ENCODE measurements at regions not wholly inside any gene's neighbourhood (a gene's known extent, or its start where the extent isn't known, plus 50 kb on each side); places are given as distances from the start of the nearest gene placed in this dataset.

DNA sequence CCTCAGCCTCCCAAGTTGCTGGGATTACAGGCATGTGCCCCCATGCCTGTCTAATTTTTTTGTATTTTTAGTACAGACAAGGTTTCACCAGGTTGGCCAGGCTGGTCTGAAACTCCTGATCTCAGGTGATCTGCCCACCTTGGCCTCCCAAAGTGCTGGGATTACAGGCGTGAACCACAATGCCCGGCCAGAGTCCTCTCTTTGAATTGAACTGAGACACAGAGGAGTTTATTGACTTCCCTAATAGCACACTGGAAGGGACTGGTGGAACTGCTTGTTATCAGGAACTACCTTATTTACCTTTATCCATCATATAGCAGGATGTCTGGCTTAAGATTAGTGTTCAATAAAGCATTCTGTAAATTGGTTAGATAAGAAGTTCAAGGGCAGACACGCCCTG, 613.8 kb downstream of the EFNB2 start (continued):
- TF ChIP-seq, protein P1, sequence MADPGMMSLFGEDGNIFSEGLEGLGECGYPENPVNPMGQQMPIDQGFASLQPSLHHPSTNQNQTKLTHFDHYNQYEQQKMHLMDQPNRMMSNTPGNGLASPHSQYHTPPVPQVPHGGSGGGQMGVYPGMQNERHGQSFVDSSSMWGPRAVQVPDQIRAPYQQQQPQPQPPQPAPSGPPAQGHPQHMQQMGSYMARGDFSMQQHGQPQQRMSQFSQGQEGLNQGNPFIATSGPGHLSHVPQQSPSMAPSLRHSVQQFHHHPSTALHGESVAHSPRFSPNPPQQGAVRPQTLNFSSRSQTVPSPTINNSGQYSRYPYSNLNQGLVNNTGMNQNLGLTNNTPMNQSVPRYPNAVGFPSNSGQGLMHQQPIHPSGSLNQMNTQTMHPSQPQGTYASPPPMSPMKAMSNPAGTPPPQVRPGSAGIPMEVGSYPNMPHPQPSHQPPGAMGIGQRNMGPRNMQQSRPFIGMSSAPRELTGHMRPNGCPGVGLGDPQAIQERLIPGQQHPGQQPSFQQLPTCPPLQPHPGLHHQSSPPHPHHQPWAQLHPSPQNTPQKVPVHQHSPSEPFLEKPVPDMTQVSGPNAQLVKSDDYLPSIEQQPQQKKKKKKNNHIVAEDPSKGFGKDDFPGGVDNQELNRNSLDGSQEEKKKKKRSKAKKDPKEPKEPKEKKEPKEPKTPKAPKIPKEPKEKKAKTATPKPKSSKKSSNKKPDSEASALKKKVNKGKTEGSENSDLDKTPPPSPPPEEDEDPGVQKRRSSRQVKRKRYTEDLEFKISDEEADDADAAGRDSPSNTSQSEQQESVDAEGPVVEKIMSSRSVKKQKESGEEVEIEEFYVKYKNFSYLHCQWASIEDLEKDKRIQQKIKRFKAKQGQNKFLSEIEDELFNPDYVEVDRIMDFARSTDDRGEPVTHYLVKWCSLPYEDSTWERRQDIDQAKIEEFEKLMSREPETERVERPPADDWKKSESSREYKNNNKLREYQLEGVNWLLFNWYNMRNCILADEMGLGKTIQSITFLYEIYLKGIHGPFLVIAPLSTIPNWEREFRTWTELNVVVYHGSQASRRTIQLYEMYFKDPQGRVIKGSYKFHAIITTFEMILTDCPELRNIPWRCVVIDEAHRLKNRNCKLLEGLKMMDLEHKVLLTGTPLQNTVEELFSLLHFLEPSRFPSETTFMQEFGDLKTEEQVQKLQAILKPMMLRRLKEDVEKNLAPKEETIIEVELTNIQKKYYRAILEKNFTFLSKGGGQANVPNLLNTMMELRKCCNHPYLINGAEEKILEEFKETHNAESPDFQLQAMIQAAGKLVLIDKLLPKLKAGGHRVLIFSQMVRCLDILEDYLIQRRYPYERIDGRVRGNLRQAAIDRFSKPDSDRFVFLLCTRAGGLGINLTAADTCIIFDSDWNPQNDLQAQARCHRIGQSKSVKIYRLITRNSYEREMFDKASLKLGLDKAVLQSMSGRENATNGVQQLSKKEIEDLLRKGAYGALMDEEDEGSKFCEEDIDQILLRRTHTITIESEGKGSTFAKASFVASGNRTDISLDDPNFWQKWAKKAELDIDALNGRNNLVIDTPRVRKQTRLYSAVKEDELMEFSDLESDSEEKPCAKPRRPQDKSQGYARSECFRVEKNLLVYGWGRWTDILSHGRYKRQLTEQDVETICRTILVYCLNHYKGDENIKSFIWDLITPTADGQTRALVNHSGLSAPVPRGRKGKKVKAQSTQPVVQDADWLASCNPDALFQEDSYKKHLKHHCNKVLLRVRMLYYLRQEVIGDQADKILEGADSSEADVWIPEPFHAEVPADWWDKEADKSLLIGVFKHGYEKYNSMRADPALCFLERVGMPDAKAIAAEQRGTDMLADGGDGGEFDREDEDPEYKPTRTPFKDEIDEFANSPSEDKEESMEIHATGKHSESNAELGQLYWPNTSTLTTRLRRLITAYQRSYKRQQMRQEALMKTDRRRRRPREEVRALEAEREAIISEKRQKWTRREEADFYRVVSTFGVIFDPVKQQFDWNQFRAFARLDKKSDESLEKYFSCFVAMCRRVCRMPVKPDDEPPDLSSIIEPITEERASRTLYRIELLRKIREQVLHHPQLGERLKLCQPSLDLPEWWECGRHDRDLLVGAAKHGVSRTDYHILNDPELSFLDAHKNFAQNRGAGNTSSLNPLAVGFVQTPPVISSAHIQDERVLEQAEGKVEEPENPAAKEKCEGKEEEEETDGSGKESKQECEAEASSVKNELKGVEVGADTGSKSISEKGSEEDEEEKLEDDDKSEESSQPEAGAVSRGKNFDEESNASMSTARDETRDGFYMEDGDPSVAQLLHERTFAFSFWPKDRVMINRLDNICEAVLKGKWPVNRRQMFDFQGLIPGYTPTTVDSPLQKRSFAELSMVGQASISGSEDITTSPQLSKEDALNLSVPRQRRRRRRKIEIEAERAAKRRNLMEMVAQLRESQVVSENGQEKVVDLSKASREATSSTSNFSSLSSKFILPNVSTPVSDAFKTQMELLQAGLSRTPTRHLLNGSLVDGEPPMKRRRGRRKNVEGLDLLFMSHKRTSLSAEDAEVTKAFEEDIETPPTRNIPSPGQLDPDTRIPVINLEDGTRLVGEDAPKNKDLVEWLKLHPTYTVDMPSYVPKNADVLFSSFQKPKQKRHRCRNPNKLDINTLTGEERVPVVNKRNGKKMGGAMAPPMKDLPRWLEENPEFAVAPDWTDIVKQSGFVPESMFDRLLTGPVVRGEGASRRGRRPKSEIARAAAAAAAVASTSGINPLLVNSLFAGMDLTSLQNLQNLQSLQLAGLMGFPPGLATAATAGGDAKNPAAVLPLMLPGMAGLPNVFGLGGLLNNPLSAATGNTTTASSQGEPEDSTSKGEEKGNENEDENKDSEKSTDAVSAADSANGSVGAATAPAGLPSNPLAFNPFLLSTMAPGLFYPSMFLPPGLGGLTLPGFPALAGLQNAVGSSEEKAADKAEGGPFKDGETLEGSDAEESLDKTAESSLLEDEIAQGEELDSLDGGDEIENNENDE (IDR thresholded peaks at IDR 0.05; ENCODE audit: insufficient replicate concordance, low read length): no peak
- TF ChIP-seq GABPA (IDR thresholded peaks at IDR 0.05; ENCODE audit: borderline replicate concordance, insufficient read depth, low read length) (no peak), TBP (IDR thresholded peaks at IDR 0.05; ENCODE audit: low read depth, low read length) (no peak), TAF7 (optimal IDR thresholded peaks at IDR 0.05; ENCODE audit: borderline replicate concordance, low read depth, low read length) (no peak), RAD21 (IDR thresholded peaks at IDR 0.05 in 1 of 2, conservative IDR thresholded peaks at IDR 0.05 in 1 of 2; ENCODE audit: low read depth in 2 of 2, low read length in 2 of 2) (no peak), MAFK (IDR thresholded peaks at IDR 0.05; ENCODE audit: low read depth, low read length) (no peak)
- TF ChIP-seq, protein P2, sequence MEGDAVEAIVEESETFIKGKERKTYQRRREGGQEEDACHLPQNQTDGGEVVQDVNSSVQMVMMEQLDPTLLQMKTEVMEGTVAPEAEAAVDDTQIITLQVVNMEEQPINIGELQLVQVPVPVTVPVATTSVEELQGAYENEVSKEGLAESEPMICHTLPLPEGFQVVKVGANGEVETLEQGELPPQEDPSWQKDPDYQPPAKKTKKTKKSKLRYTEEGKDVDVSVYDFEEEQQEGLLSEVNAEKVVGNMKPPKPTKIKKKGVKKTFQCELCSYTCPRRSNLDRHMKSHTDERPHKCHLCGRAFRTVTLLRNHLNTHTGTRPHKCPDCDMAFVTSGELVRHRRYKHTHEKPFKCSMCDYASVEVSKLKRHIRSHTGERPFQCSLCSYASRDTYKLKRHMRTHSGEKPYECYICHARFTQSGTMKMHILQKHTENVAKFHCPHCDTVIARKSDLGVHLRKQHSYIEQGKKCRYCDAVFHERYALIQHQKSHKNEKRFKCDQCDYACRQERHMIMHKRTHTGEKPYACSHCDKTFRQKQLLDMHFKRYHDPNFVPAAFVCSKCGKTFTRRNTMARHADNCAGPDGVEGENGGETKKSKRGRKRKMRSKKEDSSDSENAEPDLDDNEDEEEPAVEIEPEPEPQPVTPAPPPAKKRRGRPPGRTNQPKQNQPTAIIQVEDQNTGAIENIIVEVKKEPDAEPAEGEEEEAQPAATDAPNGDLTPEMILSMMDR (IDR thresholded peaks at IDR 0.05; ENCODE audit: control extremely low read depth in 1 of 3, insufficient read depth in 1 of 3, low read depth in 1 of 3, low read length in 3 of 3): no peak
- TF ChIP-seq, protein P3, sequence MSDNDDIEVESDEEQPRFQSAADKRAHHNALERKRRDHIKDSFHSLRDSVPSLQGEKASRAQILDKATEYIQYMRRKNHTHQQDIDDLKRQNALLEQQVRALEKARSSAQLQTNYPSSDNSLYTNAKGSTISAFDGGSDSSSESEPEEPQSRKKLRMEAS (IDR thresholded peaks at IDR 0.05): no peak
